Lung (tissue), 11 donors: ENCODE measurements at regions not wholly inside any gene's neighbourhood (a gene's known extent, or its start where the extent isn't known, plus 50 kb on each side); places are given as distances from the start of the nearest gene placed in this dataset.

Experiments used
- ATAC-seq: fragments of 200-7000 bp; cut with Tn5 transposase; one replicate; pipeline ENCODE4 v1.9.1; 2020; ENCODE audit warnings: moderate number of reproducible peaks; ENCODE audit not compliant: insufficient read depth, low FRiP score
- DNase-seq, 3 donors: peaks; one replicate each; pipeline ENCODE4 v3.0.0-alpha.2; 2013 to 2017
- H3K27ac ChIP-seq, 2 donors: one replicate each; pipeline ENCODE4 v1.5.1; 2013; ENCODE audit warnings: mild to moderate bottlenecking in 2 of 2, moderate library complexity in 2 of 2, control low read depth in 1 of 2, inconsistent platforms in 1 of 2, low read depth in 1 of 2, low read length in 1 of 2
- H3K27me3 ChIP-seq, 3 donors: one replicate each; pipeline ENCODE4 v1.5.1; 2013; ENCODE audit warnings: low read length in 2 of 3; ENCODE audit not compliant: control insufficient read depth in 3 of 3, insufficient read depth in 3 of 3
- H3K36me3 ChIP-seq, 4 donors: one replicate each; pipeline ENCODE4 v1.5.1; 2013; ENCODE audit warnings: low read length in 4 of 4, mild to moderate bottlenecking in 1 of 4, moderate library complexity in 1 of 4; ENCODE audit not compliant: control insufficient read depth in 4 of 4, insufficient read depth in 4 of 4
- H3K4me1 ChIP-seq, 5 donors: one replicate each; pipeline ENCODE4 v1.5.1; 2013; ENCODE audit warnings: low read length in 5 of 5, mild to moderate bottlenecking in 2 of 5, moderate library complexity in 1 of 5; ENCODE audit not compliant: control insufficient read depth in 5 of 5, insufficient read depth in 5 of 5
- H3K4me3 ChIP-seq: one replicate; pipeline ENCODE4 v1.5.1; 2013; ENCODE audit warnings: mild to moderate bottlenecking, control low read depth, moderate library complexity
- H3K9ac ChIP-seq, 2 donors: one replicate each; pipeline ENCODE4 v1.5.1; 2013; ENCODE audit warnings: low read length in 2 of 2, control low read depth in 1 of 2; ENCODE audit not compliant: insufficient read depth in 1 of 2
- H3K9me3 ChIP-seq, 4 donors: one replicate each; pipeline ENCODE4 v1.5.1; 2013; ENCODE audit warnings: low read length in 3 of 4, mild to moderate bottlenecking in 1 of 4, moderate library complexity in 1 of 4; ENCODE audit not compliant: control insufficient read depth in 4 of 4, insufficient read depth in 3 of 4
- WGBS, 2 donors: extraction: QIAGEN DNeasy Blood & Tissue Kit; methylation state at CpG; one replicate each; pipeline ENCODE4 v1.1.7; 2013; 5-methylcytosine and 5-hydroxymethylcytosine counted together
- TF ChIP-seq, protein P1 (sequence below): IDR thresholded peaks from 2 replicates; pipeline ENCODE4 v1.5.1; 2012; ENCODE audit warnings: mild to moderate bottlenecking; ENCODE audit errors: control extremely low read depth, extremely low read depth
- donor health status: control.
- donor health status: control.
- donor health status: Bipolar disorder and iron deficiency.
- donor health status: healthy.
- donor health status: DM: yes; HTN: yes; CAD: no.

DNA sequence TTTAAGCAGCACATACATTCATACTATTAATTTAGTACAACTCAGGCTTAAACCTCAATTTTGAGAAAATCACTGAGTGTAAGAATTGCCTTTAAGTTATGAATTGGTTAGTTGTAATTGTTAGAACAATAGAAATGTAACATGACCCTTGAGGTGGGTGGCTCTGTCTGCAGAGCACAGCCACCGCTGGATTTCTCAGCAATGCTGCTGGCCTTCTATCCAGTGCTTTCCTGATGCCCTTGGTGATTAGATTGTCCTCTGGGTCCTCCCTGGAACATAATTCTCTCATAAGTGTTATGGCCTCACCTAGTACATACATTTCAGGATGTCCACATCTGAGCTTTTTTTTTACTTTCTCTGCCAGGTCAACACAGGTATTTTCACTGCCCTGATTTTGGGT, 213.2 kb downstream of the SLC7A11 start:
- ATAC-seq (no peak), DNase-seq (no peak)
- Histone ChIP-seq H3K9ac (no peak overlapping the region), H3K4me3 (no peak overlapping the region), H3K4me1 (peaks cover 0 to 2% (median 0%) of the 10 kb centered on the region in 5 donors), H3K27me3 (no peaks in the 10 kb centered on the region), H3K9me3 (no peaks in the 10 kb centered on the region), H3K27ac (no peak overlapping the region), H3K36me3 (no peaks in the 10 kb centered on the region)
- WGBS, 2 donors, result 78 to 84% methylated on average over 1 of the region's 1 CpG
- TF ChIP-seq, protein P1, sequence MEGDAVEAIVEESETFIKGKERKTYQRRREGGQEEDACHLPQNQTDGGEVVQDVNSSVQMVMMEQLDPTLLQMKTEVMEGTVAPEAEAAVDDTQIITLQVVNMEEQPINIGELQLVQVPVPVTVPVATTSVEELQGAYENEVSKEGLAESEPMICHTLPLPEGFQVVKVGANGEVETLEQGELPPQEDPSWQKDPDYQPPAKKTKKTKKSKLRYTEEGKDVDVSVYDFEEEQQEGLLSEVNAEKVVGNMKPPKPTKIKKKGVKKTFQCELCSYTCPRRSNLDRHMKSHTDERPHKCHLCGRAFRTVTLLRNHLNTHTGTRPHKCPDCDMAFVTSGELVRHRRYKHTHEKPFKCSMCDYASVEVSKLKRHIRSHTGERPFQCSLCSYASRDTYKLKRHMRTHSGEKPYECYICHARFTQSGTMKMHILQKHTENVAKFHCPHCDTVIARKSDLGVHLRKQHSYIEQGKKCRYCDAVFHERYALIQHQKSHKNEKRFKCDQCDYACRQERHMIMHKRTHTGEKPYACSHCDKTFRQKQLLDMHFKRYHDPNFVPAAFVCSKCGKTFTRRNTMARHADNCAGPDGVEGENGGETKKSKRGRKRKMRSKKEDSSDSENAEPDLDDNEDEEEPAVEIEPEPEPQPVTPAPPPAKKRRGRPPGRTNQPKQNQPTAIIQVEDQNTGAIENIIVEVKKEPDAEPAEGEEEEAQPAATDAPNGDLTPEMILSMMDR, result no peak

DNA sequence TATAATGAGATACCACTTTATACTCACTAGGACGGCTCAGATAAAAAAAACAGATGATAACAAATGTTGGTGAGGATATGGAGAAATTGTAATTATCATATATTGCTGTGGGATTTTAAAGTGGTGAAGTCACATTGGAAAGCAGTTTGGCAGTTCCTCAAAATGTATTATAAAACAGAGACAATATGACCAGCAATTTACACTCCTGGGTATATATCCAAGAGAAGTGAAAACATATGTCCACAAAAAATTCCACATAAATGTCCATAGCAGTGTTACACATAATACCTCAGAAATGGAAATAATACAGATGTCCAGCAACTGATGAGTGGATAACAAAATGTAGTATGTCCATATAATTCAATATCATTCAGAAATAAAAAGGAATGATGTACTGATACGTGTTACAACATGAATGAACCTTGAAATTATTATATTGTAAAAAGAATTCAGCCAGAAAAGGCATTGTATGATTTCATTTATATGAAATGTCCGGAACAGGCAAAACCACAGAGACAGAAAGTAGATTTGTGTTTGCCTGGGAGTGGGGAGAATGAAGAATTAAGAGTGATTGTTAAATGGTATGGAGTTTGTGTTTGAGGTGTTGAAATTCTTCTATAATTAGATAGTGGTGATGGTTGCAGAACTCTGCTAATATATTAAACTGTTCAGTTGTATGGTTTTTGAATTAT, 220.9 kb downstream of the SLC7A11 start:
- Histone ChIP-seq H3K4me1 (no peaks in the 10 kb centered on the region), H3K27ac (no peak overlapping the region), H3K4me3 (no peak overlapping the region), H3K9me3 (peaks cover 0 to 5% (median 2%) of the 10 kb centered on the region in 4 donors), H3K27me3 (no peaks in the 10 kb centered on the region), H3K9ac (no peak overlapping the region), H3K36me3 (no peaks in the 10 kb centered on the region)
- no peak for DNase-seq
- WGBS, 2 donors, result 51 to 71% methylated on average over 3 of the region's 3 CpGs
- no peak for ATAC-seq
- TF ChIP-seq, protein P1, result no peak

DNA sequence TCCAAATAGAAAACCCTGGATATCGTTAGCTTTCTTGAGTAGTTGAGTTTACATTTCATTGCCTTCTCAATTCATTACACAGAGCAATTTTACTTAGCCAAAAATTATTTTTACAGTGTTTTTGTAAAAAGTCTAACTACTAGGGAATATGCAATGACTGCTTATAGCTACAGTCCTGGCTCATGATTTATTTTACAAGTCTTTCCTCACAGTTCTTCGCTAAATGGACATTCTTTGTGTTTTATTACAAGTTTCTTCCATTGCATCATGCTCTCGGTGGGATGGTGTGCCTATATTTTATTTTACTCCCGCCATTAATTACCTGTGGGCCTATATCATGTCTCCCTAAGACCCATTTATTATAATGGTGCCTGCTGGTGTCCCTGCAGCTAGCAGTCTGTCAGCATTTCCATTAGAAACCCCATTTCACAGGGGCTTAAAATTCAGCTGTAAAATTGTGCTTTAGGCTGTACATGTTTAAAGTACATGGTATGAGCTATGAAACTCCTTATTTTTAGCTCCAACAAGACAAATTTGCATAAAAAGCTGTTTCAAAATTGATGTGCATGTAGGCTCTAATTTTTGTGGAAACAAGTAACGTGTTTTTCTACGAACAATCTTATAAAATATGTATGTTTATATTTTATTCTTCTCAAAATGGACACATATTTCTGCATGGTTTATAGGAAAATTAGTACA, 227.4 kb downstream of the SLC7A11 start:
- DNase-seq (no peak), ATAC-seq (no peak)
- TF ChIP-seq, protein P1, result no peak
- Histone ChIP-seq H3K27ac (no peak overlapping the region), H3K27me3 (no peaks in the 10 kb centered on the region), H3K9me3 (peaks cover 0 to 4% (median 2%) of the 10 kb centered on the region in 4 donors), H3K36me3 (no peaks in the 10 kb centered on the region), H3K4me3 (no peak overlapping the region), H3K4me1 (no peaks in the 10 kb centered on the region), H3K9ac (no peak overlapping the region)
- WGBS, 2 donors, result 87 to 96% methylated on average over 6 of the region's 6 CpGs
